Spleen (tissue), 11 donors: ENCODE measurements at regions not wholly inside any gene's neighbourhood (a gene's known extent, or its start where the extent isn't known, plus 50 kb on each side); places are given as distances from the start of the nearest gene placed in this dataset.

Experiments
- DNase-seq: peaks from one replicate; pipeline ENCODE4 v3.0.0-alpha.2; 2020
- H3K27ac ChIP-seq, 8 donors: fragments of 200-600 bp; sonication (generic) in 7 of 8; 1 replicate in 4 of 8; 2 replicates in 4 of 8; pipeline versions ENCODE4 v1.5.0 to v1.8.0; 2016 to 2021; ENCODE audit warnings: inconsistent platforms in 4 of 8, mild to moderate bottlenecking in 4 of 8, moderate library complexity in 1 of 8
- H3K27me3 ChIP-seq, 7 donors: fragments of 200-600 bp; sonication (generic) in 6 of 7; replicated peaks in 1 of 7; 1 replicate in 4 of 7; 2 replicates in 3 of 7; pipeline versions ENCODE4 v1.5.0 to v1.8.0; 2016 to 2021; ENCODE audit warnings: inconsistent platforms in 3 of 7, mild to moderate bottlenecking in 1 of 7
- H3K36me3 ChIP-seq, 6 donors: fragments of 200-600 bp; sonication (generic) in 5 of 6; 1 replicate in 4 of 6; 2 replicates in 2 of 6; pipeline versions ENCODE4 v1.5.0 to v1.8.0; 2016 to 2021; ENCODE audit warnings: inconsistent platforms in 2 of 6
- H3K4me1 ChIP-seq, 6 donors: fragments of 200-600 bp; sonication (generic) in 5 of 6; 1 replicate in 3 of 6; 2 replicates in 3 of 6; pipeline versions ENCODE4 v1.5.0 to v1.8.0; 2016 to 2021; ENCODE audit warnings: inconsistent platforms in 3 of 6
- H3K4me3 ChIP-seq, 8 donors: fragments of 200-600 bp; sonication (generic) in 7 of 8; 1 replicate in 4 of 8; 2 replicates in 4 of 8; pipeline versions ENCODE4 v1.5.0 to v1.8.0; 2016 to 2021; ENCODE audit warnings: inconsistent platforms in 4 of 8, mild to moderate bottlenecking in 4 of 8, moderate library complexity in 2 of 8
- H3K9me3 ChIP-seq, 8 donors: fragments of 200-600 bp; sonication (generic) in 7 of 8; 1 replicate in 4 of 8; 2 replicates in 4 of 8; pipeline versions ENCODE4 v1.5.0 to v1.8.0; 2016 to 2021; ENCODE audit warnings: inconsistent platforms in 4 of 8
- POLR2A ChIP-seq, 3 donors: fragments of 450-650 bp; IDR thresholded peaks; one replicate each; pipeline ENCODE4 v1.5.1; 2017; ENCODE audit warnings: antibody characterized with exemption in 3 of 3, mild to moderate bottlenecking in 1 of 3
- POLR2AphosphoS5 ChIP-seq, 3 donors: sonication (generic); formaldehyde crosslinking; IDR thresholded peaks; one replicate each; pipeline ENCODE4 v1.5.1; 2017; ENCODE audit warnings: antibody characterized with exemption in 3 of 3
- WGBS, 5 donors: extraction: QIAGEN DNeasy Blood & Tissue Kit in 3 of 5; methylation state at CpG; one replicate each; pipeline versions ENCODE4 v1.1.5 to v1.1.7; 2013 to 2018; 5-methylcytosine and 5-hydroxymethylcytosine counted together
- intact Hi-C: fragments of 100-400 bp; cut with DNase I; formaldehyde crosslinking; loops from one replicate; pipeline ENCODE4 v1.15.0; 2023; ENCODE audit warnings: low total_unique reads
- TF ChIP-seq, protein P1 (sequence below), 11 experiments: fragments of 200-600 bp in 7 of 11; fragments of 450-650 bp in 4 of 11; sonication (generic) in 4 of 11; IDR thresholded peaks in 8 of 11; conservative IDR thresholded peaks in 3 of 11; 1 replicate in 7 of 11; 2 replicates in 4 of 11; pipeline versions ENCODE4 v1.4.0 to v1.8.0; 2016 to 2021; ENCODE audit warnings: antibody characterized with exemption in 11 of 11, inconsistent platforms in 4 of 11, mild to moderate bottlenecking in 1 of 11
- donor health status: healthy with polysubstance abuse.
- donor health status: DM: no; HTN: no; CAD: no; lungs with moderate emphysema.
- donor health status: DM: no; HTN: no; CAD: no.
- donor health status: Bipolar disorder and iron deficiency.
- donor health status: healthy.
- donor health status: DM: no; HTN: no; CAD: no.
- donor health status: DM: yes; HTN: yes; CAD: no.

DNA sequence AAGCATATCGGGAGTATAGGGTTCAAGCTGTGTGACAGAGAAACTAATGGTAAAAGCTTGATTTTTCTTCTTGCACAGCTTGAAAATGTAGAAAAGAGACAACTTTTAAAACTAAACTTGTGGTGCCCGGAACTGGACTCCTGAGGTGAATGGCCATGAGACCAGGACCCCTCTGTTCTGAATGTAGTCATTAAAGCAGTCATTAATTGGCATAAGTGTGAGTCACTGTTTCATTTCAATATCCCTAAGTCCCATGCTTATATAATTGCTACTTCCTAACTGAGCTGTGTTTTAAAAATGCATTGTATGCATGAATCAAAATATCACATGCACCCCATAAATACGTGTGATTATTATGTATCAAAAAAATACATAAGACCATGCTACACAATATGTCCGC lies 463.1 kb upstream of the DYNLRB2 start:
- no peaks in the 10 kb centered on the region for H3K36me3 ChIP-seq
- DNase-seq: no peak
- intact Hi-C loops: no loop called here
- WGBS, 5 donors: 69 to 77% (median 69%) methylated on average over 4 of the region's 4 CpGs
- no peaks in the 10 kb centered on the region for H3K9me3 ChIP-seq
- H3K27me3 ChIP-seq: no peaks in the 10 kb centered on the region
- H3K4me1 ChIP-seq: no peaks in the 10 kb centered on the region
- no peak overlapping the region for H3K27ac ChIP-seq
- no peak overlapping the region for H3K4me3 ChIP-seq
- no peak for TF ChIP-seq POLR2AphosphoS5 (IDR thresholded peaks at IDR 0.05)
- TF ChIP-seq, protein P1, sequence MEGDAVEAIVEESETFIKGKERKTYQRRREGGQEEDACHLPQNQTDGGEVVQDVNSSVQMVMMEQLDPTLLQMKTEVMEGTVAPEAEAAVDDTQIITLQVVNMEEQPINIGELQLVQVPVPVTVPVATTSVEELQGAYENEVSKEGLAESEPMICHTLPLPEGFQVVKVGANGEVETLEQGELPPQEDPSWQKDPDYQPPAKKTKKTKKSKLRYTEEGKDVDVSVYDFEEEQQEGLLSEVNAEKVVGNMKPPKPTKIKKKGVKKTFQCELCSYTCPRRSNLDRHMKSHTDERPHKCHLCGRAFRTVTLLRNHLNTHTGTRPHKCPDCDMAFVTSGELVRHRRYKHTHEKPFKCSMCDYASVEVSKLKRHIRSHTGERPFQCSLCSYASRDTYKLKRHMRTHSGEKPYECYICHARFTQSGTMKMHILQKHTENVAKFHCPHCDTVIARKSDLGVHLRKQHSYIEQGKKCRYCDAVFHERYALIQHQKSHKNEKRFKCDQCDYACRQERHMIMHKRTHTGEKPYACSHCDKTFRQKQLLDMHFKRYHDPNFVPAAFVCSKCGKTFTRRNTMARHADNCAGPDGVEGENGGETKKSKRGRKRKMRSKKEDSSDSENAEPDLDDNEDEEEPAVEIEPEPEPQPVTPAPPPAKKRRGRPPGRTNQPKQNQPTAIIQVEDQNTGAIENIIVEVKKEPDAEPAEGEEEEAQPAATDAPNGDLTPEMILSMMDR (IDR thresholded peaks at IDR 0.05 in 8 of 11, conservative IDR thresholded peaks at IDR 0.05 in 3 of 11): no peak
- no peak for TF ChIP-seq POLR2A (IDR thresholded peaks at IDR 0.05)

DNA sequence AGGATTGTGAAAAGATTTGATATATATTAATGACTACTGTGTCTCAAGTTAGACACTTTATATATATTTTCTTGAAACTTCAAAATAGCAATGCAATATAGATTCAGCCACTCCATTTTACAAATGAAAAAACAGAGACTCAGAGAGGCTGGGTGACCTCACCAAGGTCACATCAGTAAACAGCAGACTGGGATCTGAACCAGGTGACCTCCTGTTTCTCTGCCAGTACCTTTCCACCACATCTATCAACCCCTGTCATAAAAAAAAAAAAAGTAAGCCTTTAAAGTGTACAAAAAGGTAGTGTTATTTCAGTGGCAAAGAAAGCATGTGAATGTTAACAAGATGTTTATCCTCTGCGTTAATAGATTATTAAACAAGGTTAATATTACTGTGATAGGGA lies 466.5 kb upstream of the DYNLRB2 start:
- peaks cover 0 to 7% (median 0%) of the 10 kb centered on the region in 8 donors for H3K9me3 ChIP-seq
- no peak for DNase-seq
- no peaks in the 10 kb centered on the region for H3K27me3 ChIP-seq
- intact Hi-C loops: no loop called here
- no peak overlapping the region for H3K4me3 ChIP-seq
- H3K4me1 ChIP-seq: no peaks in the 10 kb centered on the region
- WGBS, 5 donors: 88 to 97% (median 90%) methylated on average over 1 of the region's 1 CpG
- TF ChIP-seq POLR2A (IDR thresholded peaks at IDR 0.05) (no peak), POLR2AphosphoS5 (IDR thresholded peaks at IDR 0.05) (no peak)
- TF ChIP-seq, protein P1 (IDR thresholded peaks at IDR 0.05 in 8 of 11, conservative IDR thresholded peaks at IDR 0.05 in 3 of 11): no peak
- H3K27ac ChIP-seq: no peak overlapping the region
- no peaks in the 10 kb centered on the region for H3K36me3 ChIP-seq

DNA sequence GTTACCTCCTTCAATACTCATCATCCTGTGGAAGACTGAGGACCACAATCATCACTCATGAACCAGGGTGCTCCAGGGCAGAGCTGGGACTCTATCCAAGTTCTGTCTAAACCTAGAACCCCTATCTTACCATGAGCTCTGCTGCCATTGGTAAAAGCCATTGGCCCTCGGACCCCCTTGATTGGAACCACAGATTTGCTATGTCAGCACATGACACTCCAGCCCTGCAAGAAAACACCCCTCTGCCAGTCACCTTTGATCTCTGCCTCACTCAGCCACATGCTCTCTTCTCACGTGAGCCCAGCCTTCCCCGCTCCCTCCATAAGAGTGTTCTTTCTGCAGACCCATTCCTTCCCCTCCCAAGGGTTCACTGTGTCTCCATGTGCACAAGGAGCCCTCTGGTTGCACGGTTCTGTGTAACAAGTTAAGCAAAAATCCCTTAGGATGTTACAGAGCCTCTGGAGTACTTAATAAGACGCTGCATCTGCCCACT lies 468.8 kb upstream of the DYNLRB2 start:
- Histone ChIP-seq H3K27me3 (no peaks in the 10 kb centered on the region), H3K27ac (no peak overlapping the region), H3K36me3 (no peaks in the 10 kb centered on the region), H3K4me3 (no peak overlapping the region), H3K9me3 (peaks cover 0 to 12% (median 0%) of the 10 kb centered on the region in 8 donors), H3K4me1 (no peaks in the 10 kb centered on the region)
- no peak for TF ChIP-seq POLR2A (IDR thresholded peaks at IDR 0.05)
- TF ChIP-seq POLR2AphosphoS5 (IDR thresholded peaks at IDR 0.05): no peak
- TF ChIP-seq, protein P1 (IDR thresholded peaks at IDR 0.05 in 8 of 11, conservative IDR thresholded peaks at IDR 0.05 in 3 of 11): no peak
- intact Hi-C loops: no loop called here
- whole genome bisulfite sequencing, 5 donors: 72 to 85% (median 78%) methylated on average over 5 of the region's 5 CpGs
- DNase-seq: no peak

DNA sequence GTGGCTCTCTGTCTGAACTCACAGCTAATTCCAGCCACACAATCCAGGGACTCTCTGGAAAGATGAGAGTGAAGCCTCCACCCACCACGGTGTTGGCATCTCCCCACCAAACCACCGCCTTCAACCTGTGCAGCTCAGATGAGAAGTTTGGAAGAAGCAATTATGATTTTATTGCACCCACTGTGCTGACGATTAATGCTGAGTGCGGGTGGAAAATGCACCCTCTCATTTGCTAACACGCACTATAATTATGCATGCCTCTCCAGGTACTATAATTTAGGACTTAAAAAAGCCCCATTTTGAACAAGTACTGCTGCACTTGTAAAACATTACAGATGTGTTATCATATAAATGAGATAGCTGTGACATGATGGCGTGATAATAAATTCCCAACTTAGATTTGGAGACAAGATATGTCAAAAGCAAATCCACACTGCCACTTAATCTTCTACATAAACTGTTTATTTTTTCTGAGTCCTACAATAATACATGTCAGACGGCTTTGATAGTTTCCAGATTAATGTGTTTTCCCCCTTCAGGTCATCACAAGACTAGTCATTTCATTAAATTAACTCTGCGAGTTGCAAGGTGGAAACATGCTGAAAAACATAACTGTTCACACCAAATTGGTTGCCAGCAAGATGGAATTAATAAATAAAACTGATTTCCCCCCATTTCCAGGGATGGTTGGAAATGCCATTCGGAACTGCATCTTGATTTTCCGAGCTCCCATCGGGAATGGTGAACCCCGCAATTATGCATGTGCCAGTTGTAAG lies 466.5 kb upstream of the MAF start:
- no peak for TF ChIP-seq POLR2AphosphoS5 (IDR thresholded peaks at IDR 0.05)
- TF ChIP-seq, protein P1 (IDR thresholded peaks at IDR 0.05 in 8 of 11, conservative IDR thresholded peaks at IDR 0.05 in 3 of 11): no peak
- no peak for TF ChIP-seq POLR2A (IDR thresholded peaks at IDR 0.05)
- Histone ChIP-seq H3K4me1 (no peaks in the 10 kb centered on the region), H3K4me3 (no peak overlapping the region), H3K9me3 (peaks cover 0 to 12% (median 0%) of the 10 kb centered on the region in 8 donors), H3K27me3 (no peaks in the 10 kb centered on the region), H3K27ac (no peak overlapping the region), H3K36me3 (no peaks in the 10 kb centered on the region)
- 79 to 89% (median 85%) methylated on average over 12 of the region's 12 CpGs for WGBS, 5 donors
- intact Hi-C loops: no loop called here
- no peak for DNase-seq
